H9 (cell line): ENCODE measurements at regions not wholly inside any gene's neighbourhood (a gene's known extent, or its start where the extent isn't known, plus 50 kb on each side); places are given as distances from the start of the nearest gene placed in this dataset.
A peak's percentile ranks its signal among the peaks of the same experiment; 100 is the strongest.

Source experiments
- DNase-seq: peaks from one replicate; pipeline ENCODE4 v3.0.0-alpha.2; 2017
- H2AFZ ChIP-seq: one replicate; pipeline ENCODE4 v1.6.1; 2013; ENCODE audit warnings: mild to moderate bottlenecking, low read length, control low read depth, moderate library complexity
- H2AK5ac ChIP-seq: 2 replicates; pipeline ENCODE4 v1.6.1; 2013; ENCODE audit warnings: low read length, control low read depth, mixed read lengths; ENCODE audit not compliant: insufficient read length
- H2BK120ac ChIP-seq: one replicate; pipeline ENCODE4 v1.6.1; 2013; ENCODE audit warnings: low read depth, mild to moderate bottlenecking, low read length, control low read depth, inconsistent platforms; ENCODE audit not compliant: poor library complexity, severe bottlenecking
- H2BK12ac ChIP-seq: 2 replicates; pipeline ENCODE4 v1.6.1; 2013; ENCODE audit warnings: low read length, control low read depth, mixed read lengths, low read depth; ENCODE audit not compliant: insufficient read length
- H2BK15ac ChIP-seq: 2 replicates; pipeline ENCODE4 v1.6.1; 2013; ENCODE audit warnings: low read depth, low read length, control low read depth
- H2BK20ac ChIP-seq: one replicate; pipeline ENCODE4 v1.6.1; 2013; ENCODE audit warnings: low read depth, mild to moderate bottlenecking, low read length, control low read depth, inconsistent platforms; ENCODE audit not compliant: poor library complexity, severe bottlenecking
- H2BK5ac ChIP-seq: 2 replicates; pipeline ENCODE4 v1.6.1; 2013; ENCODE audit warnings: low read length, control low read depth, mixed read lengths; ENCODE audit not compliant: insufficient read length
- H3K14ac ChIP-seq: 2 replicates; pipeline ENCODE4 v1.6.1; 2013; ENCODE audit warnings: low read length, control low read depth; ENCODE audit not compliant: insufficient read depth
- H3K18ac ChIP-seq: 2 replicates; pipeline ENCODE4 v1.6.1; 2013; ENCODE audit warnings: low read depth, mild to moderate bottlenecking, mixed read lengths, low read length, control low read depth; ENCODE audit not compliant: insufficient read length
- H3K23ac ChIP-seq: 2 replicates; pipeline ENCODE4 v1.6.1; 2013; ENCODE audit warnings: low read length, control low read depth, mixed read lengths, low read depth; ENCODE audit not compliant: insufficient read length
- H3K23me2 ChIP-seq: 2 replicates; pipeline ENCODE4 v1.6.1; 2013; ENCODE audit warnings: low read depth, mild to moderate bottlenecking, mixed read lengths, low read length, control low read depth; ENCODE audit not compliant: insufficient read length, poor library complexity, severe bottlenecking
- H3K27ac ChIP-seq: 2 replicates; pipeline ENCODE4 v1.5.1; 2013; ENCODE audit warnings: low read length, control low read depth, mixed read lengths, low read depth; ENCODE audit not compliant: insufficient read length
- H3K27me3 ChIP-seq: 2 replicates; pipeline ENCODE4 v1.6.1; 2013; ENCODE audit warnings: low read length, control low read depth, inconsistent platforms; ENCODE audit not compliant: insufficient read depth
- H3K4ac ChIP-seq: 2 replicates; pipeline ENCODE4 v1.6.1; 2013; ENCODE audit warnings: low read depth, mild to moderate bottlenecking, control low read depth, inconsistent platforms, low read length, moderate library complexity
- H3K4me1 ChIP-seq: 2 replicates; pipeline ENCODE4 v1.6.1; 2013; ENCODE audit warnings: low read length, control low read depth, inconsistent platforms; ENCODE audit not compliant: insufficient read depth
- H3K4me2 ChIP-seq: 2 replicates; pipeline ENCODE4 v1.6.1; 2013; ENCODE audit warnings: low read length, control low read depth, mixed read lengths; ENCODE audit not compliant: insufficient read length, insufficient read depth
- H3K56ac ChIP-seq: 2 replicates; pipeline ENCODE4 v1.6.1; 2013; ENCODE audit warnings: low read depth, mild to moderate bottlenecking, mixed read lengths, low read length, control low read depth; ENCODE audit not compliant: insufficient read length
- H3K79me1 ChIP-seq: 2 replicates; pipeline ENCODE4 v1.6.1; 2013; ENCODE audit warnings: low read depth, mild to moderate bottlenecking, moderate library complexity, low read length, control low read depth, inconsistent platforms; ENCODE audit not compliant: insufficient read depth, poor library complexity, severe bottlenecking
- H3K79me2 ChIP-seq: 2 replicates; pipeline ENCODE4 v1.6.1; 2013; ENCODE audit warnings: low read length, control low read depth, inconsistent platforms; ENCODE audit not compliant: insufficient read depth
- H3K9ac ChIP-seq: 2 replicates; pipeline ENCODE4 v1.6.1; 2013; ENCODE audit warnings: low read length, control low read depth, mixed read lengths; ENCODE audit not compliant: insufficient read length; ENCODE audit errors: extremely low read depth
- H3K9me3 ChIP-seq: one replicate; pipeline ENCODE4 v1.6.1; 2013; ENCODE audit warnings: low read depth, low read length, inconsistent platforms; ENCODE audit not compliant: control insufficient read depth
- H3T11ph ChIP-seq: one replicate; pipeline ENCODE4 v1.6.1; 2013; ENCODE audit warnings: mild to moderate bottlenecking, low read length, control low read depth, inconsistent platforms
- H4K20me1 ChIP-seq: one replicate; pipeline ENCODE4 v1.6.1; 2013; ENCODE audit not compliant: control insufficient read depth, insufficient read length, insufficient read depth
- H4K5ac ChIP-seq: 2 replicates; pipeline ENCODE4 v1.6.1; 2013; ENCODE audit warnings: low read depth, mild to moderate bottlenecking, mixed read lengths, low read length, control low read depth; ENCODE audit not compliant: insufficient read length
- H4K8ac ChIP-seq: replicated peaks from 2 replicates; pipeline ENCODE4 v1.6.1; 2013; ENCODE audit warnings: low read length, control low read depth, mixed read lengths, low read depth; ENCODE audit not compliant: insufficient read length
- H4K91ac ChIP-seq: 2 replicates; pipeline ENCODE4 v1.6.1; 2013; ENCODE audit warnings: low read depth, mild to moderate bottlenecking, moderate library complexity, mixed read lengths, low read length, control low read depth; ENCODE audit not compliant: insufficient read length
- H3K27ac Mint-ChIP-seq, 3 experiments: 2 replicates in 2 of 3; 3 replicates in 1 of 3; pipeline ENCODE4 v1.8.0; 2020 to 2021; ENCODE audit warnings: mixed read lengths in 3 of 3, mild to moderate bottlenecking in 1 of 3, moderate library complexity in 1 of 3
- H3K27me3 Mint-ChIP-seq: 2 replicates; pipeline ENCODE4 v1.8.0; 2021; ENCODE audit warnings: low read depth, mild to moderate bottlenecking, moderate library complexity, mixed read lengths
- H3K36me3 Mint-ChIP-seq, 3 experiments: 2 replicates in 2 of 3; 3 replicates in 1 of 3; pipeline ENCODE4 v1.8.0; 2020 to 2021; ENCODE audit warnings: low read depth in 3 of 3, mixed read lengths in 3 of 3; ENCODE audit not compliant: insufficient read depth in 1 of 3
- H3K4me1 Mint-ChIP-seq, 2 experiments: 2 replicates each; pipeline ENCODE4 v1.8.0; 2020; ENCODE audit warnings: mixed read lengths in 2 of 2
- H3K4me3 Mint-ChIP-seq, 2 experiments: 2 replicates in 1 of 2; 3 replicates in 1 of 2; pipeline ENCODE4 v1.8.0; 2020 to 2021; ENCODE audit warnings: mild to moderate bottlenecking in 2 of 2, mixed read lengths in 2 of 2, moderate library complexity in 1 of 2
- H3K9me3 Mint-ChIP-seq, 2 experiments: 2 replicates in 1 of 2; 3 replicates in 1 of 2; pipeline ENCODE4 v1.8.0; 2020; ENCODE audit warnings: mild to moderate bottlenecking in 2 of 2, mixed read lengths in 2 of 2, moderate library complexity in 1 of 2
- WGBS: extraction: QIAGEN DNeasy Blood & Tissue Kit; methylation state at CpG from one replicate; pipeline ENCODE4 v1.1.7; 2013; ENCODE audit warnings: missing lambda C conversion rate, low lambda C conversion rate, mixed read lengths; ENCODE audit not compliant: insufficient read length; ENCODE audit errors: extremely low coverage; 5-methylcytosine and 5-hydroxymethylcytosine counted together
- TF ChIP-seq, protein P1 (sequence below): fragments of 200-600 bp; sonication (generic); conservative IDR thresholded peaks from 3 replicates; pipeline ENCODE4 v1.8.0; 2021; ENCODE audit warnings: antibody characterized with exemption, mild to moderate bottlenecking

DNA sequence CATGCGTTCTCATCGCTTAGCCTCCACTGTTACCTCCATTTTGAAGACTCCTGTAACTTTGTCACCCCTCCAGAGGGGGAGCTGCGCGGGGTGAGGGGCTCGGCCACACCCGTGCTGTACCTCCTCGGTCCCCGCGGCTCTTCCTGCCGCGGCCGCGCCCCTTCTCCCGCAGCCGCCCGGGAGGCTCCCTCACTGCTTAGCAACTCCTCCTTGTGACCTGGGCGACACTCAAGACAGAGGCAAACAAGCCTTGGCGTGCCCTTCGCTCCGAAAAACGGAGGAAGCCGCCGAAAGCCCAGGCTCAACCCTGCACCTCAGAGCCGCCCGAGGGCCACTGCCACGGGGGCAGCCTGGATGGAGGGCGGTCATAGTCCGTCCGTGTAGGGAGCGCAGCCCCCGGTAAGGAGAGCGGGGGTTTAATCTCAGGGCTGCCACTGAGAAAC, 494.3 kb downstream of the FOXO1 start:
- Histone ChIP-seq H2AFZ (no peak overlapping the region), H3K23me2 (no peaks in the 10 kb centered on the region), H4K91ac (no peak overlapping the region), H2BK15ac (no peak overlapping the region), H3K23ac (no peak overlapping the region), H3K9me3 (no peaks in the 10 kb centered on the region), H3K27me3 (no peaks in the 10 kb centered on the region), H3K27ac (no peak overlapping the region), H2BK20ac (no peak overlapping the region), H3K9ac (no peak overlapping the region), H3K4ac (no peak overlapping the region), H4K5ac (no peak overlapping the region), H2BK120ac (no peak overlapping the region), H2BK5ac (no peak overlapping the region), H2AK5ac (no peak overlapping the region), H3K18ac (no peak overlapping the region), H3T11ph (no peak overlapping the region), H3K4me2 (peak overlapping the region; percentile 27), H3K4me1 (no peaks in the 10 kb centered on the region; the same call in 1 of the 2 replicates), H3K56ac (no peak overlapping the region), H3K14ac (peak overlapping the region; percentile 43; the same call in 1 of the 2 replicates), H2BK12ac (no peak overlapping the region), H4K20me1 (no peaks in the 10 kb centered on the region), H3K79me1 (no peaks in the 10 kb centered on the region), H3K79me2 (no peaks in the 10 kb centered on the region), H4K8ac (no peak overlapping the region)
- Mint-ChIP-seq H3K27ac (no peak overlapping the region), H3K36me3 (no peaks in the 10 kb centered on the region), H3K27me3 (peaks cover 18% of the 10 kb centered on the region), H3K4me3 (peak overlapping the region in 1 of 2 experiments; percentile 55; a peak in 1 of 5 replicates), H3K9me3 (no peaks in the 10 kb centered on the region), H3K4me1 (peaks cover 6 to 15% of the 10 kb centered on the region in 2 experiments; a peak in 2 of 4 replicates)
- TF ChIP-seq, protein P1, sequence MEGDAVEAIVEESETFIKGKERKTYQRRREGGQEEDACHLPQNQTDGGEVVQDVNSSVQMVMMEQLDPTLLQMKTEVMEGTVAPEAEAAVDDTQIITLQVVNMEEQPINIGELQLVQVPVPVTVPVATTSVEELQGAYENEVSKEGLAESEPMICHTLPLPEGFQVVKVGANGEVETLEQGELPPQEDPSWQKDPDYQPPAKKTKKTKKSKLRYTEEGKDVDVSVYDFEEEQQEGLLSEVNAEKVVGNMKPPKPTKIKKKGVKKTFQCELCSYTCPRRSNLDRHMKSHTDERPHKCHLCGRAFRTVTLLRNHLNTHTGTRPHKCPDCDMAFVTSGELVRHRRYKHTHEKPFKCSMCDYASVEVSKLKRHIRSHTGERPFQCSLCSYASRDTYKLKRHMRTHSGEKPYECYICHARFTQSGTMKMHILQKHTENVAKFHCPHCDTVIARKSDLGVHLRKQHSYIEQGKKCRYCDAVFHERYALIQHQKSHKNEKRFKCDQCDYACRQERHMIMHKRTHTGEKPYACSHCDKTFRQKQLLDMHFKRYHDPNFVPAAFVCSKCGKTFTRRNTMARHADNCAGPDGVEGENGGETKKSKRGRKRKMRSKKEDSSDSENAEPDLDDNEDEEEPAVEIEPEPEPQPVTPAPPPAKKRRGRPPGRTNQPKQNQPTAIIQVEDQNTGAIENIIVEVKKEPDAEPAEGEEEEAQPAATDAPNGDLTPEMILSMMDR = peak; percentile 26; the same call in 1 of the 3 replicates
- peak; percentile 63 for DNase-seq
- WGBS = no CpG with 5 or more reads among the region's 32 CpGs
